Esophagus muscularis mucosa (tissue), 4 donors: ENCODE measurements at regions not wholly inside any gene's neighbourhood (a gene's known extent, or its start where the extent isn't known, plus 50 kb on each side); places are given as distances from the start of the nearest gene placed in this dataset.
"Not testable (repeated sequence)": the region's sequence is repeated elsewhere in the genome, so short reads cannot be mapped to it uniquely, and the experiment has no call there.

ENCODE experiments used
- DNase-seq: peaks from one replicate; pipeline ENCODE4 v3.0.0-alpha.2; 2017; ENCODE audit errors: extremely low spot score
- H3K27ac ChIP-seq, 4 donors: fragments of 200-600 bp; sonication (generic); replicated peaks in 1 of 4; 1 replicate in 3 of 4; 2 replicates in 1 of 4; pipeline ENCODE4 v1.5.1; 2016 to 2019; ENCODE audit warnings: mild to moderate bottlenecking in 1 of 4
- H3K27me3 ChIP-seq, 4 donors: fragments of 200-600 bp; sonication (generic); one replicate each; pipeline versions ENCODE4 v1.5.1 to v1.6.0; 2016 to 2019
- H3K36me3 ChIP-seq, 4 donors: fragments of 200-600 bp; sonication (generic); one replicate each; pipeline ENCODE4 v1.5.1; 2016 to 2019
- H3K4me1 ChIP-seq, 4 donors: fragments of 200-600 bp; sonication (generic); one replicate each; pipeline ENCODE4 v1.5.1; 2016 to 2019
- H3K4me3 ChIP-seq, 4 donors: fragments of 200-600 bp; sonication (generic); 1 replicate in 2 of 4; 2 replicates in 2 of 4; pipeline ENCODE4 v1.5.1; 2016 to 2019; ENCODE audit warnings: mild to moderate bottlenecking in 4 of 4, moderate library complexity in 1 of 4
- H3K9me3 ChIP-seq, 4 donors: fragments of 200-600 bp; sonication (generic); 1 replicate in 3 of 4; 2 replicates in 1 of 4; pipeline ENCODE4 v1.5.1; 2016 to 2019
- EP300 ChIP-seq: sonication (generic); formaldehyde crosslinking; IDR thresholded peaks from one replicate; pipeline ENCODE4 v1.6.1; 2017; ENCODE audit warnings: antibody characterized with exemption
- POLR2A ChIP-seq: fragments of 450-650 bp; IDR thresholded peaks from one replicate; pipeline ENCODE4 v1.6.1; 2017; ENCODE audit warnings: antibody characterized with exemption, moderate library complexity, mild to moderate bottlenecking, low read depth
- POLR2AphosphoS5 ChIP-seq, 2 donors: sonication (generic); formaldehyde crosslinking; IDR thresholded peaks; one replicate each; pipeline ENCODE4 v1.6.1; 2017; ENCODE audit warnings: antibody characterized with exemption in 2 of 2
- WGBS: methylation state at CpG from one replicate; pipeline ENCODE4 v1.1.5; 2018; 5-methylcytosine and 5-hydroxymethylcytosine counted together
- intact Hi-C: fragments of 100-400 bp; cut with DNase I; formaldehyde crosslinking; loops from one replicate; pipeline ENCODE4 v1.15.1; 2023
- TF ChIP-seq, protein P1 (sequence below), 3 experiments: fragments of 200-600 bp in 2 of 3; fragments of 450-650 bp in 1 of 3; sonication (generic) in 2 of 3; IDR thresholded peaks; one replicate each; pipeline ENCODE4 v1.5.1; 2017 to 2019; ENCODE audit warnings: antibody characterized with exemption in 3 of 3, mild to moderate bottlenecking in 2 of 3, moderate library complexity in 1 of 3

DNA sequence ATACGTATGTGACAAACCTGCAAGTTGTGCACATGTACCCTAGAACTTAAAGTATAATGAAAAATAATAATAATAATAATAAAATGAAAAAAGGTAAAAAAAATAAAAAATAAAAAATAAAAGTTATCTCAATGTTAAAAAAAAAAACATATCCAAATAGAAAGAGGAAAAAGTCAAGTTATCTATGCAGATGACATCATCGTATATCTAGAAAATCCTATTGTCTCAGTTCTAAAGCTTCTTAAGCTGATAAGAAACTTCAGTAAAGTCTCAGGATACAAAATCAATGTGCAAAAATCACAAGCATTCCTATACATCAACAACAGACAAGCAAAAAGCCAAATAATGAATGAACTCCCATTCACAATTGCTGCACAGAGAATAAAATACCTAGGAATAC is 466.6 kb upstream of the PHF14 start:
- Histone ChIP-seq H3K4me3 (no peak overlapping the region), H3K36me3 (no peaks in the 10 kb centered on the region), H3K4me1 (no peaks in the 10 kb centered on the region), H3K27me3 (no peaks in the 10 kb centered on the region), H3K27ac (no peak overlapping the region), H3K9me3 (no peaks in the 10 kb centered on the region)
- intact Hi-C loops = no loop called here
- DNase-seq = no peak
- TF ChIP-seq EP300 (no peak), POLR2AphosphoS5 (IDR thresholded peaks at IDR 0.05) (no peak), POLR2A (no peak)
- TF ChIP-seq, protein P1, sequence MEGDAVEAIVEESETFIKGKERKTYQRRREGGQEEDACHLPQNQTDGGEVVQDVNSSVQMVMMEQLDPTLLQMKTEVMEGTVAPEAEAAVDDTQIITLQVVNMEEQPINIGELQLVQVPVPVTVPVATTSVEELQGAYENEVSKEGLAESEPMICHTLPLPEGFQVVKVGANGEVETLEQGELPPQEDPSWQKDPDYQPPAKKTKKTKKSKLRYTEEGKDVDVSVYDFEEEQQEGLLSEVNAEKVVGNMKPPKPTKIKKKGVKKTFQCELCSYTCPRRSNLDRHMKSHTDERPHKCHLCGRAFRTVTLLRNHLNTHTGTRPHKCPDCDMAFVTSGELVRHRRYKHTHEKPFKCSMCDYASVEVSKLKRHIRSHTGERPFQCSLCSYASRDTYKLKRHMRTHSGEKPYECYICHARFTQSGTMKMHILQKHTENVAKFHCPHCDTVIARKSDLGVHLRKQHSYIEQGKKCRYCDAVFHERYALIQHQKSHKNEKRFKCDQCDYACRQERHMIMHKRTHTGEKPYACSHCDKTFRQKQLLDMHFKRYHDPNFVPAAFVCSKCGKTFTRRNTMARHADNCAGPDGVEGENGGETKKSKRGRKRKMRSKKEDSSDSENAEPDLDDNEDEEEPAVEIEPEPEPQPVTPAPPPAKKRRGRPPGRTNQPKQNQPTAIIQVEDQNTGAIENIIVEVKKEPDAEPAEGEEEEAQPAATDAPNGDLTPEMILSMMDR (IDR thresholded peaks at IDR 0.05) = no peak
- 97% methylated on average over 2 of the region's 2 CpGs for WGBS

DNA sequence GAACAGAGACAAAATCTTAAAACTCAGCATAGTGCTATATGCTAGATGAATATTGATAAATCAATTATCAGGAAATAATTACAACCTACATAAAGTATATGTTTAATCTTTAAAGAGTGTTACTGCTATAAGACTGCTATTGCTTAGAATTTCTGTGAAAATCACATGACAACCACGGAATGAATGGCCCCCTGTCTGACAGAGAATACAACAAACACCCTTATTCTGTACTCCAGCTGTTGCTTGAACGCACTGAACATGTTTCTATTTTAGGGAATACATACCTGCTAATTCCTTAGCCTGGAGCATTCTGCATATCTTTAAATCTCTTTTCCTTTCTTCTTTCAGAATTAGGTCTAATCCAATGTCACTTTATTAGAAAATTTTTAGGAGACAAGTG is 452.4 kb upstream of the PHF14 start:
- intact Hi-C loops = no loop called here
- 23% methylated on average over 2 of the region's 2 CpGs for WGBS
- Histone ChIP-seq H3K4me1 (no peaks in the 10 kb centered on the region), H3K27me3 (no peaks in the 10 kb centered on the region), H3K4me3 (no peak overlapping the region), H3K27ac (no peak overlapping the region), H3K9me3 (no peaks in the 10 kb centered on the region), H3K36me3 (no peaks in the 10 kb centered on the region)
- no peak for DNase-seq
- TF ChIP-seq EP300 (no peak), POLR2AphosphoS5 (IDR thresholded peaks at IDR 0.05) (no peak), POLR2A (no peak)

DNA sequence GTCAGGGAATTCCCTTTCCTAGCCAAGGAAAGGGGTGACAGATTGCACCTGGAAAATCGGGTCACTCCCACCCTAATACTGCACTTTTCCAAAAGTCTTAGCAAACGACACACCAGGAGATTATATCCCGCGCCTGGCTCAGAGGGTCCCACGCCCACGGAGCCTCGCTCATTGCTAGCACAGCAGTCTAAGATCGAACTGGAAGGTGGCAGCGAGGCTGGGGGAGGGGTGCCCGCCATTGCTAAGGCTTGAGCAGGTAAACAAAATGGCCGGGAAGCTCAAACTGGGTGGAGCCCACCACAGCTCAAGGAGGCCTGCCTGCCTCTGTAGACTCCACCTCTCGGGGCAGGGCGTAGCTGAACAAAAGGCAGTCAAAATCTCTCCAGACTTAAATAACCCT is 440.2 kb upstream of the PHF14 start:
- H3K27ac ChIP-seq, H3K4me1 ChIP-seq, H3K4me3 ChIP-seq, intact Hi-C loops, H3K36me3 ChIP-seq, H3K27me3 ChIP-seq, DNase-seq: not testable (repeated sequence)
- peaks cover 0 to 15% (median 3%) of the 10 kb centered on the region in 4 donors for H3K9me3 ChIP-seq
- WGBS = 79% methylated on average over 13 of the region's 13 CpGs

DNA sequence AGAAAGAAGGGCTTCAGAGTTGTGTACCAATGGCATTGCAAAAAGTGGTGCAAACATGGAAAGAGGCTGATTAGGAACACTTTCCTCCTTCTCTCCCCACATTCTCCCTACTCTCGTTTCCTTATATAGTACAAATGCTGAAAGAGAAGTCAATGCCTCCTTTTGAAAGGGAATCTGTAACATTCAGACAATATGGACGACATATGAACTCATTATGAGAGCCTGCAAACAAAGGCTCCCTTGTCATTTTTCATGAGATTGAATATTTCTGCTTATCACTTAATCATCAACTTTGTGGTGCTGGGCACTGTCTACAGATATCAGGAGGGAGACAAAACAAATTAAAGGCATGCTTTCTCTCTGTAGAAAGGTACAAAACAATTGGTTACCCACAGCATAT is 437.1 kb upstream of the PHF14 start:
- Histone ChIP-seq H3K4me3 (no peak overlapping the region), H3K4me1 (no peaks in the 10 kb centered on the region), H3K36me3 (no peaks in the 10 kb centered on the region), H3K9me3 (peaks cover 0 to 15% (median 3%) of the 10 kb centered on the region in 4 donors), H3K27ac (no peak overlapping the region), H3K27me3 (no peaks in the 10 kb centered on the region)
- intact Hi-C loops = no loop called here
- 40% methylated on average over 2 of the region's 2 CpGs for WGBS
- TF ChIP-seq, protein P1 (IDR thresholded peaks at IDR 0.05) = no peak
- DNase-seq = no peak

DNA sequence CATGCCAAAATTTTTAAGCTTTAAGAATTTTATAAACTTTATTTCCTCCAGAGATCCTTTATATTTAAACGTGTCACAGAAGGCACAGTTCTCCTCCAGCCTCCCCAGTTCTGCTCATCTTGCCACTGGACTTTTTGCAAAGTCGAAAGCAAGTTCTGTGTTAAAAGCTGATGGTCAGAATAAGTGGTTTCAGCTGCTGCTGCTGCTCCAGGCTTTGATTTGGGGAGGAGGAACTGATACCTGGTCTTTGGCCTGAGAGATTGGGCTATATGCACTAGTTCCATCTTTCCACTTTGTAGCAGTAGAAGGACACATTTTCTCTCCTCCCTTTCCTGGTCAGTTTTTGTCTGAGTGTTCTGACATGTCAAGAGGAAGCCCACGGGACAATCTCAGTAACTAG is 435.9 kb upstream of the PHF14 start:
- Histone ChIP-seq H3K36me3 (no peaks in the 10 kb centered on the region), H3K27ac (no peak overlapping the region), H3K4me1 (no peaks in the 10 kb centered on the region), H3K9me3 (peaks cover 0 to 14% (median 3%) of the 10 kb centered on the region in 4 donors), H3K27me3 (no peaks in the 10 kb centered on the region), H3K4me3 (no peak overlapping the region)
- 60% methylated on average over 3 of the region's 3 CpGs for WGBS
- TF ChIP-seq, protein P1 (IDR thresholded peaks at IDR 0.05) = no peak
- no peak for TF ChIP-seq POLR2A
- TF ChIP-seq POLR2AphosphoS5 (IDR thresholded peaks at IDR 0.05) = no peak
- no peak for TF ChIP-seq EP300
- intact Hi-C loops = no loop called here
- no peak for DNase-seq

DNA sequence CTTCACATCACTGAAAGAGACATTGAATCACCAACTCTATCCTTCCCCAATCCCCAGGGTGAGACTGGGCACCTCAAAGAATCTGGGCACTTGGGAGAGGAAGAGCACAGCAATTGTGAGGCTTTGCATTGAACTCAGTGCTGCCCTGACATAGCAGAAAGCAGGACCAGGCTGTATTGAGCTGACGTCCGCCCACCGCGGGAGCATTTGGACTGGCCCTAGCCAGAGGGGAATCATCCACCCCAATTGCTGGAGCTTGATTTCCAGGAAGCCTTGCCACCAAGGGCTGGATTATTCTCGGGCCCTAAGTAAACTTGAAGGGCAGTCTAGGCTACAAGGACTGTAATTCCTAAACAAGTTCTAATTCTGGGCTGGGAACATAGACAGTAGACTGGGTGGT is 416.3 kb upstream of the PHF14 start:
- TF ChIP-seq EP300 = no peak
- TF ChIP-seq POLR2A = no peak
- no peak for TF ChIP-seq POLR2AphosphoS5 (IDR thresholded peaks at IDR 0.05)
- TF ChIP-seq, protein P1 (IDR thresholded peaks at IDR 0.05) = no peak
- H3K36me3 ChIP-seq = no peaks in the 10 kb centered on the region
- no peak overlapping the region for H3K27ac ChIP-seq
- peaks cover 0 to 3% (median 0%) of the 10 kb centered on the region in 4 donors for H3K9me3 ChIP-seq
- H3K27me3 ChIP-seq = no peaks in the 10 kb centered on the region
- 100% methylated on average over 4 of the region's 5 CpGs for WGBS
- H3K4me1 ChIP-seq = no peaks in the 10 kb centered on the region
- H3K4me3 ChIP-seq = no peak overlapping the region
- intact Hi-C loops = no loop called here
- DNase-seq = no peak
